HG02870 (cell line): ENCODE measurements at regions not wholly inside any gene's neighbourhood (a gene's known extent, or its start where the extent isn't known, plus 50 kb on each side); places are given as distances from the start of the nearest gene placed in this dataset.
"Not testable (repeated sequence)": the region's sequence is repeated elsewhere in the genome, so short reads cannot be mapped to it uniquely, and the experiment has no call there.

Source experiments
- ATAC-seq: cut with Tn5 transposase; IDR thresholded peaks from one replicate; pipeline ENCODE4 v1.9.1; 2021; ENCODE audit warnings: mild to moderate bottlenecking, moderate library complexity; ENCODE audit not compliant: unreplicated experiment

- no peak for ATAC-seq
Observed at GRCh38 chr2:193847130-193847529, 1652.4 kb upstream of the TMEFF2 start.

- ATAC-seq = no peak
Observed at GRCh38 chr2:193845604-193846003, 1650.9 kb upstream of the TMEFF2 start.

GRCh38 chr2:193843675-193844074 is 1648.9 kb upstream of the TMEFF2 start:
- no peak for ATAC-seq

- no peak for ATAC-seq
Observed at GRCh38 chr2:193841384-193842150, 1646.8 kb upstream of the TMEFF2 start.

GRCh38 chr2:193837111-193837738 is 1642.5 kb upstream of the TMEFF2 start:
- no peak for ATAC-seq

GRCh38 chr2:193836424-193837006 is 1641.8 kb upstream of the TMEFF2 start:
- not testable (repeated sequence) for ATAC-seq

- not testable (repeated sequence) for ATAC-seq
Observed at GRCh38 chr2:193833895-193834294, 1639.2 kb upstream of the TMEFF2 start.

GRCh38 chr2:193824474-193824873 is 1629.7 kb upstream of the TMEFF2 start:
- no peak for ATAC-seq

- no peak for ATAC-seq
Observed at GRCh38 chr2:193818801-193819499, 1624.2 kb upstream of the TMEFF2 start.

GRCh38 chr2:193816008-193816407 is 1621.3 kb upstream of the TMEFF2 start:
- ATAC-seq = no peak

- no peak for ATAC-seq
Observed at GRCh38 chr2:193810533-193810932, 1615.8 kb upstream of the TMEFF2 start.

- no peak for ATAC-seq
Observed at GRCh38 chr2:193808877-193809276, 1614.1 kb upstream of the TMEFF2 start.

GRCh38 chr2:193806088-193806774 is 1611.5 kb upstream of the TMEFF2 start:
- ATAC-seq = no peak

- ATAC-seq = no peak
Observed at GRCh38 chr2:193796847-193797246, 1602.1 kb upstream of the TMEFF2 start.

- ATAC-seq = no peak
Observed at GRCh38 chr2:193793914-193794313, 1599.2 kb upstream of the TMEFF2 start.

- ATAC-seq = no peak
Observed at GRCh38 chr2:193783681-193784080, 1588.9 kb upstream of the TMEFF2 start.

- no peak for ATAC-seq
Observed at GRCh38 chr2:193778293-193778692, 1583.6 kb upstream of the TMEFF2 start.

GRCh38 chr2:193776988-193777387 is 1582.3 kb upstream of the TMEFF2 start:
- ATAC-seq = no peak

GRCh38 chr2:193774166-193774565 is 1579.4 kb upstream of the TMEFF2 start:
- no peak for ATAC-seq

GRCh38 chr2:193751299-193751698 is 1556.6 kb upstream of the TMEFF2 start:
- ATAC-seq = no peak

- ATAC-seq = no peak
Observed at GRCh38 chr2:193749485-193749884, 1554.8 kb upstream of the TMEFF2 start.
